Endothelial cell of umbilical vein (primary cell): ENCODE measurements at regions not wholly inside any gene's neighbourhood (a gene's known extent, or its start where the extent isn't known, plus 50 kb on each side); places are given as distances from the start of the nearest gene placed in this dataset.

Source experiments
- BruUV-seq: library from RNA; stranded (reverse); fragments of 400-500 nt; replicated peaks from 2 replicates; lab custom pipeline; 2021; lab: Mats Ljungman, UMichigan
- CTCF ChIA-PET: fragments of 300-600, 350-600 bp; sonication (Branson Sonifier 250); formaldehyde crosslinking; loops from one replicate; lab custom pipeline; 2021; ENCODE audit warnings: antibody characterized with exemption, inconsistent platforms; lab: Charles Lee
- POLR2A ChIA-PET: fragments of 300-600, 350-600 bp; sonication (Branson Sonifier 250); formaldehyde crosslinking; loops from one replicate; lab custom pipeline; 2021; ENCODE audit warnings: antibody characterized with exemption, inconsistent platforms; lab: Charles Lee
- DNase-seq: peaks from one replicate; pipeline ENCODE4 v3.0.0-alpha.2; 2011; ENCODE audit warnings: low read depth, low spot score
- FAIRE-seq: peaks from 2 replicates; lab custom pipeline; 2011; peaks lifted over from hg19 to GRCh38; lab: Jason Lieb, UNC
- H2AFZ ChIP-seq: 2 replicates; pipeline ENCODE4 v1.6.0; 2012; ENCODE audit warnings: low read depth, low read length, control low read depth, inconsistent platforms
- H3K27ac ChIP-seq: 2 replicates; pipeline ENCODE4 v1.5.1; 2011; ENCODE audit warnings: low read depth, mild to moderate bottlenecking, control low read depth, low read length, moderate library complexity; ENCODE audit not compliant: insufficient read depth
- H3K27me3 ChIP-seq, 2 experiments: 2 replicates each; pipeline versions ENCODE4 v1.6.0 to v1.6.1; 2011; ENCODE audit warnings: low read length in 2 of 2, mixed read lengths in 1 of 2; ENCODE audit not compliant: control insufficient read depth in 2 of 2, insufficient read depth in 2 of 2
- H3K36me3 ChIP-seq, 2 experiments: 2 replicates in 1 of 2; 3 replicates in 1 of 2; pipeline ENCODE4 v1.5.1; 2011; ENCODE audit warnings: low read length in 2 of 2, mild to moderate bottlenecking in 1 of 2, moderate library complexity in 1 of 2; ENCODE audit not compliant: control insufficient read depth in 2 of 2, insufficient read depth in 2 of 2; ENCODE audit errors: extremely low read depth in 1 of 2
- H3K4me1 ChIP-seq: 3 replicates; pipeline ENCODE4 v1.5.1; 2011; ENCODE audit warnings: mild to moderate bottlenecking, low read length; ENCODE audit not compliant: control insufficient read depth, insufficient read depth; ENCODE audit errors: extremely low read depth
- H3K4me2 ChIP-seq: 2 replicates; pipeline ENCODE4 v1.6.1; 2011; ENCODE audit warnings: low read length, control low read depth, mixed read lengths; ENCODE audit not compliant: insufficient read depth
- H3K4me3 ChIP-seq, 3 experiments: fragments of 200-600 bp in 1 of 3; sonication (generic), shearing (Covaris generic) in 1 of 3; replicated peaks in 1 of 3; 2 replicates each; pipeline ENCODE4 v1.5.1; 2011 to 2016; ENCODE audit warnings: control low read depth in 3 of 3, low read length in 3 of 3, mild to moderate bottlenecking in 2 of 3, inconsistent platforms in 1 of 3, low read depth in 1 of 3, moderate library complexity in 1 of 3; ENCODE audit not compliant: insufficient read depth in 1 of 3
- H3K79me2 ChIP-seq: 2 replicates; pipeline ENCODE4 v1.6.0; 2012; ENCODE audit warnings: low read length, inconsistent platforms; ENCODE audit not compliant: control insufficient read depth, insufficient read depth
- H3K9ac ChIP-seq: replicated peaks from 2 replicates; pipeline ENCODE3; 2011; ENCODE audit warnings: low read length, control low read depth; ENCODE audit not compliant: insufficient read depth; ENCODE audit errors: extremely low read depth
- H3K9me1 ChIP-seq: replicated peaks from 3 replicates; pipeline ENCODE4 v1.6.0; 2011; ENCODE audit warnings: mild to moderate bottlenecking, low read length; ENCODE audit not compliant: control insufficient read depth, insufficient read depth; ENCODE audit errors: extremely low read depth
- H3K9me3 ChIP-seq: replicated peaks from 2 replicates; pipeline ENCODE4 v1.5.1; 2012; ENCODE audit warnings: low read length, inconsistent platforms; ENCODE audit not compliant: control insufficient read depth, insufficient read depth
- H4K20me1 ChIP-seq: replicated peaks from 2 replicates; pipeline ENCODE3; 2011; ENCODE audit warnings: mild to moderate bottlenecking, low read length; ENCODE audit not compliant: control insufficient read depth, insufficient read depth; ENCODE audit errors: extremely low read depth
- CTCF ChIP-seq, 2 donors: IDR thresholded peaks; 1 replicate in 1 of 2; 2 replicates in 1 of 2; pipeline ENCODE4 v1.5.1; 2011; ENCODE audit warnings: low read length in 2 of 2, mild to moderate bottlenecking in 2 of 2, moderate library complexity in 2 of 2, control low read depth in 1 of 2, inconsistent platforms in 1 of 2, low read depth in 1 of 2; ENCODE audit not compliant: insufficient read depth in 1 of 2; ENCODE audit errors: extremely low read depth in 1 of 2
- EZH2 ChIP-seq: IDR thresholded peaks from 2 replicates; pipeline ENCODE4 v1.6.1; 2012; ENCODE audit warnings: borderline replicate concordance, low read depth, mild to moderate bottlenecking, moderate library complexity, low read length, inconsistent platforms; ENCODE audit not compliant: severe bottlenecking
- FOS ChIP-seq: IDR thresholded peaks from 2 replicates; pipeline ENCODE4 v1.6.1; 2011; ENCODE audit warnings: mild to moderate bottlenecking, low read length, moderate library complexity, borderline replicate concordance; ENCODE audit not compliant: insufficient read depth
- GATA2 ChIP-seq: IDR thresholded peaks from 2 replicates; pipeline ENCODE4 v1.7.0; 2011; ENCODE audit warnings: low read depth, mild to moderate bottlenecking, moderate library complexity, mixed read lengths, low read length; ENCODE audit not compliant: insufficient read length, insufficient read depth
- JUN ChIP-seq: IDR thresholded peaks from 2 replicates; pipeline ENCODE4 v1.6.1; 2011; ENCODE audit warnings: borderline replicate concordance, low read depth; ENCODE audit not compliant: insufficient read length, insufficient read depth
- MAX ChIP-seq: IDR thresholded peaks from 2 replicates; pipeline ENCODE4 v1.6.1; 2011; ENCODE audit not compliant: insufficient read depth, insufficient read length
- MYC ChIP-seq: IDR thresholded peaks from one replicate; pipeline ENCODE4 v1.6.1; 2011; ENCODE audit warnings: mild to moderate bottlenecking, low read depth, low read length
- POLR2A ChIP-seq: IDR thresholded peaks from 2 replicates; pipeline ENCODE4 v1.6.1; 2012; ENCODE audit warnings: low read depth, mild to moderate bottlenecking, control low read depth, low read length
- dilution Hi-C: fragments of 300-500 bp; cut with MboI; formaldehyde crosslinking; loops from one replicate; pipeline ENCODE4 v1.15.0; 2019; ENCODE audit warnings: low sequenced_read_pairs; ENCODE audit not compliant: extremely low pct_ligation_motif_present
- intact Hi-C: fragments of 100-400 bp; cut with micrococcal nuclease; formaldehyde crosslinking; loops from one replicate; pipeline ENCODE4 v1.10.0; 2022

GRCh38 chr7:85614684-85615083 lies 427.8 kb upstream of the SEMA3D start:
- dilution Hi-C loops (no loop called here), intact Hi-C loops (no loop called here)
- no peak for DNase-seq
- Histone ChIP-seq H3K9ac (no peak overlapping the region), H3K27me3 (peaks cover 0 to 2% of the 10 kb centered on the region in 2 experiments), H3K4me1 (no peaks in the 10 kb centered on the region), H3K9me1 (no peaks in the 10 kb centered on the region), H4K20me1 (no peaks in the 10 kb centered on the region), H3K4me2 (no peak overlapping the region), H3K4me3 (no peak overlapping the region), H3K36me3 (no peaks in the 10 kb centered on the region), H2AFZ (no peak overlapping the region), H3K9me3 (no peaks in the 10 kb centered on the region), H3K27ac (no peak overlapping the region), H3K79me2 (no peaks in the 10 kb centered on the region)
- ChIA-PET CTCF (no interaction called here), POLR2A (no interaction called here)
- no TSS peak for BruUV-seq
- TF ChIP-seq CTCF (IDR thresholded peaks at IDR 0.05; ENCODE audit: extremely low read depth in 1 of 2, insufficient read depth in 1 of 2, low read depth in 1 of 2, low read length in 2 of 2) (no peak), FOS (no peak), MYC (no peak), POLR2A (no peak), MAX (no peak), JUN (no peak), EZH2 (no peak), GATA2 (no peak)
- FAIRE-seq, result no peak
